HepG2 (cell line): ENCODE measurements at regions not wholly inside any gene's neighbourhood (a gene's known extent, or its start where the extent isn't known, plus 50 kb on each side); places are given as distances from the start of the nearest gene placed in this dataset.
A peak's percentile ranks its signal among the peaks of the same experiment; 100 is the strongest.

Experiments used
- ATAC-seq: fragments of 200-7000 bp; cut with Tn5 transposase; 3 replicates; pipeline ENCODE4 v1.9.1; 2020; ENCODE audit warnings: mild to moderate bottlenecking, moderate library complexity
- BruUV-seq: library from RNA; stranded (reverse); fragments of 400-500 nt; replicated peaks from 2 replicates; lab custom pipeline; 2021; lab: Mats Ljungman, UMichigan
- CTCF ChIA-PET: fragments of 300-600 bp; formaldehyde crosslinking; extraction: SDS; loops from one replicate; lab custom pipeline; 2021; ENCODE audit warnings: low total read pairs, inconsistent platforms, low intra/inter-chr PET ratio; lab: Yijun Ruan, JAX
- POLR2A ChIA-PET: fragments of 350-600 bp; sonication (Branson Sonifier 250); formaldehyde crosslinking; loops from one replicate; lab custom pipeline; 2020; ENCODE audit warnings: antibody characterized with exemption, inconsistent platforms; lab: Yijun Ruan, JAX
- DNase-seq: peaks from one replicate; pipeline ENCODE4 v3.0.0-alpha.2; 2015; ENCODE audit warnings: low spot score
- FAIRE-seq: peaks from 3 replicates; lab custom pipeline; 2011; peaks lifted over from hg19 to GRCh38; lab: Jason Lieb, UNC
- H2AFZ ChIP-seq: one replicate; pipeline ENCODE4 v1.6.1; 2011; ENCODE audit warnings: low read length, inconsistent platforms
- H3K27ac ChIP-seq: fragments of 300-600 bp; 3 replicates; pipeline ENCODE4 v1.8.0; 2011; ENCODE audit warnings: mixed run types, mild to moderate bottlenecking, mixed read lengths, low read length, inconsistent platforms; ENCODE audit not compliant: insufficient read depth; ENCODE audit errors: extremely low read length
- H3K27me3 ChIP-seq, 2 experiments: fragments of 200-600 bp in 1 of 2; 2 replicates in 1 of 2; 3 replicates in 1 of 2; pipeline versions ENCODE4 v1.6.0 to v1.8.0; 2011; ENCODE audit warnings: low read length in 2 of 2, mild to moderate bottlenecking in 2 of 2, moderate library complexity in 2 of 2, inconsistent platforms in 1 of 2; ENCODE audit not compliant: insufficient read depth in 2 of 2, control insufficient read depth in 1 of 2
- H3K36me3 ChIP-seq, 2 experiments: fragments of 200-600 bp in 1 of 2; replicated peaks in 1 of 2; 2 replicates in 1 of 2; 3 replicates in 1 of 2; pipeline versions ENCODE4 v1.5.1 to v1.8.0; 2011; ENCODE audit warnings: low read length in 2 of 2, inconsistent platforms in 1 of 2; ENCODE audit not compliant: insufficient read depth in 2 of 2, control insufficient read depth in 1 of 2
- H3K4me1 ChIP-seq: 2 replicates; pipeline ENCODE4 v1.5.1; 2012; ENCODE audit warnings: low read length, inconsistent platforms; ENCODE audit not compliant: insufficient read depth
- H3K4me2 ChIP-seq: 2 replicates; pipeline ENCODE4 v1.6.0; 2011; ENCODE audit warnings: low read depth, low read length, inconsistent platforms
- H3K4me3 ChIP-seq, 3 experiments: fragments of 200-600 bp in 1 of 3; sonication (generic), shearing (Covaris generic) in 1 of 3; replicated peaks in 1 of 3; 2 replicates each; pipeline ENCODE4 v1.5.1; 2011 to 2016; ENCODE audit warnings: low read length in 3 of 3, inconsistent platforms in 2 of 3, low read depth in 2 of 3, mild to moderate bottlenecking in 2 of 3, control low read depth in 1 of 3, mixed read lengths in 1 of 3; ENCODE audit not compliant: insufficient read depth in 1 of 3
- H3K79me2 ChIP-seq: one replicate; pipeline ENCODE4 v1.6.1; 2011; ENCODE audit warnings: low read length, inconsistent platforms; ENCODE audit not compliant: insufficient read depth
- H3K9ac ChIP-seq: 2 replicates; pipeline ENCODE4 v1.6.0; 2011; ENCODE audit warnings: mild to moderate bottlenecking, low read depth, low read length, inconsistent platforms; ENCODE audit not compliant: insufficient read depth
- H3K9me3 ChIP-seq: 2 replicates; pipeline ENCODE4 v1.5.1; 2012; ENCODE audit warnings: mild to moderate bottlenecking, low read length
- H4K20me1 ChIP-seq: 2 replicates; pipeline ENCODE4 v1.6.0; 2011; ENCODE audit warnings: inconsistent platforms, mild to moderate bottlenecking, low read length, moderate library complexity; ENCODE audit not compliant: insufficient read depth
- BCL6 ChIP-seq: IDR thresholded peaks from 2 replicates; pipeline ENCODE4 v1.6.1; 2016; ENCODE audit warnings: missing genetic modification reagents, missing compliant biosample characterization
- GATAD2A ChIP-seq: IDR thresholded peaks from 2 replicates; pipeline ENCODE4 v1.6.1; 2016
- MNT ChIP-seq: fragments of 450-650 bp; IDR thresholded peaks from 2 replicates; pipeline ENCODE4 v1.6.1; 2016
- NCOA1 ChIP-seq: sonication (generic); formaldehyde crosslinking; IDR thresholded peaks from 2 replicates; pipeline ENCODE4 v1.9.0; 2021; ENCODE audit warnings: missing genetic modification reagents
- POGZ ChIP-seq: sonication (generic); formaldehyde crosslinking; IDR thresholded peaks from 2 replicates; pipeline ENCODE4 v1.4.0; 2020; ENCODE audit warnings: mild to moderate bottlenecking, missing genetic modification reagents
- RBFOX2 ChIP-seq: fragments of 200-400 bp; formaldehyde crosslinking; IDR thresholded peaks from 2 replicates; pipeline ENCODE4 v1.6.1; 2017; ENCODE audit warnings: low read depth, mild to moderate bottlenecking, low read length
- RXRB ChIP-seq: IDR thresholded peaks from 2 replicates; pipeline ENCODE4 v1.6.1; 2016; ENCODE audit warnings: borderline replicate concordance, missing genetic modification reagents, missing compliant biosample characterization
- ZBTB4 ChIP-seq: sonication (generic); formaldehyde crosslinking; IDR thresholded peaks from 2 replicates; pipeline ENCODE4 v1.4.0; 2020; ENCODE audit warnings: missing genetic modification reagents, mild to moderate bottlenecking, borderline replicate concordance
- ZBTB8A ChIP-seq: sonication (generic); formaldehyde crosslinking; IDR thresholded peaks from 2 replicates; pipeline ENCODE4 v1.4.0; 2020; ENCODE audit warnings: mild to moderate bottlenecking, low read depth, missing genetic modification reagents, borderline replicate concordance
- ZNF12 ChIP-seq: sonication (generic); formaldehyde crosslinking; IDR thresholded peaks from 2 replicates; pipeline ENCODE4 v1.5.0; 2020; ENCODE audit warnings: missing genetic modification reagents
- ZNF230 ChIP-seq: sonication (generic); formaldehyde crosslinking; IDR thresholded peaks from 2 replicates; pipeline ENCODE4 v1.4.0; 2020; ENCODE audit warnings: mild to moderate bottlenecking, missing genetic modification reagents
- ZNF367 ChIP-seq: sonication (generic); formaldehyde crosslinking; IDR thresholded peaks from 2 replicates; pipeline ENCODE4 v1.4.0; 2020; ENCODE audit warnings: missing genetic modification reagents, borderline replicate concordance
- ZNF460 ChIP-seq: sonication (generic); formaldehyde crosslinking; IDR thresholded peaks from 2 replicates; pipeline ENCODE4 v1.5.1; 2020; ENCODE audit warnings: missing genetic modification reagents, mild to moderate bottlenecking, borderline replicate concordance
- ZNF547 ChIP-seq: sonication (generic); formaldehyde crosslinking; IDR thresholded peaks from 2 replicates; pipeline ENCODE4 v1.5.1; 2020; ENCODE audit warnings: mild to moderate bottlenecking, missing genetic modification reagents
- WGBS: methylation state at CpG from one replicate; pipeline ENCODE4 v1.1.6; 2017; ENCODE audit warnings: low lambda C conversion rate; 5-methylcytosine and 5-hydroxymethylcytosine counted together
- in situ Hi-C: cut with HindIII; loops from 2 replicates; pipeline ENCODE4 v1.10.0; 2017; ENCODE audit warnings: low pct_unique_long_range_greater_than_20kb; ENCODE audit not compliant: extremely low pct_ligation_motif_present
- intact Hi-C: fragments of 100-400 bp; cut with micrococcal nuclease; formaldehyde crosslinking; loops from one replicate; pipeline ENCODE4 v1.10.0; 2022; ENCODE audit not compliant: unreplicated experiment
- TF ChIP-seq, protein P1 (sequence below): sonication (generic); formaldehyde crosslinking; IDR thresholded peaks from 2 replicates; pipeline ENCODE4 v1.9.0; 2021; ENCODE audit warnings: missing genetic modification reagents, borderline replicate concordance
- TF ChIP-seq, protein P2 (sequence below): IDR thresholded peaks from 2 replicates; pipeline ENCODE4 v1.6.1; 2016; ENCODE audit warnings: low read depth, control low read depth

- no peak overlapping the region for H2AFZ ChIP-seq
- POLR2A ChIA-PET, result no interaction called here
- peak; percentile 54 for FAIRE-seq
- CTCF ChIA-PET, result no interaction called here
- no peaks in the 10 kb centered on the region for H3K27me3 ChIP-seq
- WGBS, result 34% methylated on average over 10 of the region's 10 CpGs
- no peak overlapping the region for H3K27ac ChIP-seq
- H3K4me1 ChIP-seq, result peaks cover 42% of the 10 kb centered on the region
- H3K4me3 ChIP-seq, result no peak overlapping the region
- H3K4me2 ChIP-seq, result peak overlapping the region; percentile 49
- in situ Hi-C loops (no loop called here), intact Hi-C loops (no loop called here)
- no peaks in the 10 kb centered on the region for H3K9me3 ChIP-seq
- DNase-seq, result peak; percentile 83
- H3K9ac ChIP-seq, result no peak overlapping the region
- H3K79me2 ChIP-seq, result no peaks in the 10 kb centered on the region
- ATAC-seq, result peak; percentile 89
- H3K36me3 ChIP-seq, result no peaks in the 10 kb centered on the region
- BruUV-seq, result no TSS peak
- H4K20me1 ChIP-seq, result no peaks in the 10 kb centered on the region
- TF ChIP-seq, protein P1, sequence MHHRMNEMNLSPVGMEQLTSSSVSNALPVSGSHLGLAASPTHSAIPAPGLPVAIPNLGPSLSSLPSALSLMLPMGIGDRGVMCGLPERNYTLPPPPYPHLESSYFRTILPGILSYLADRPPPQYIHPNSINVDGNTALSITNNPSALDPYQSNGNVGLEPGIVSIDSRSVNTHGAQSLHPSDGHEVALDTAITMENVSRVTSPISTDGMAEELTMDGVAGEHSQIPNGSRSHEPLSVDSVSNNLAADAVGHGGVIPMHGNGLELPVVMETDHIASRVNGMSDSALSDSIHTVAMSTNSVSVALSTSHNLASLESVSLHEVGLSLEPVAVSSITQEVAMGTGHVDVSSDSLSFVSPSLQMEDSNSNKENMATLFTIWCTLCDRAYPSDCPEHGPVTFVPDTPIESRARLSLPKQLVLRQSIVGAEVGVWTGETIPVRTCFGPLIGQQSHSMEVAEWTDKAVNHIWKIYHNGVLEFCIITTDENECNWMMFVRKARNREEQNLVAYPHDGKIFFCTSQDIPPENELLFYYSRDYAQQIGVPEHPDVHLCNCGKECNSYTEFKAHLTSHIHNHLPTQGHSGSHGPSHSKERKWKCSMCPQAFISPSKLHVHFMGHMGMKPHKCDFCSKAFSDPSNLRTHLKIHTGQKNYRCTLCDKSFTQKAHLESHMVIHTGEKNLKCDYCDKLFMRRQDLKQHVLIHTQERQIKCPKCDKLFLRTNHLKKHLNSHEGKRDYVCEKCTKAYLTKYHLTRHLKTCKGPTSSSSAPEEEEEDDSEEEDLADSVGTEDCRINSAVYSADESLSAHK (CRISPR knock-in tag), result no peak
- TF ChIP-seq ZNF12 (CRISPR knock-in tag) (no peak), RXRB (0 out of 2 replicates have a peak, but pooled peaks have one; percentile 31), GATAD2A (0 out of 2 replicates have a peak, but pooled peaks have one; percentile 12), RBFOX2 (no peak), POGZ (CRISPR knock-in tag) (no peak), ZNF230 (CRISPR knock-in tag) (no peak), ZBTB8A (CRISPR knock-in tag) (no peak), ZNF547 (CRISPR knock-in tag) (no peak), ZBTB4 (no peak), ZNF460 (CRISPR knock-in tag) (no peak), MNT (no peak), BCL6 (CRISPR knock-in tag) (peak; percentile 56), NCOA1 (CRISPR knock-in tag) (no peak), ZNF367 (CRISPR knock-in tag) (no peak)
- TF ChIP-seq, protein P2, sequence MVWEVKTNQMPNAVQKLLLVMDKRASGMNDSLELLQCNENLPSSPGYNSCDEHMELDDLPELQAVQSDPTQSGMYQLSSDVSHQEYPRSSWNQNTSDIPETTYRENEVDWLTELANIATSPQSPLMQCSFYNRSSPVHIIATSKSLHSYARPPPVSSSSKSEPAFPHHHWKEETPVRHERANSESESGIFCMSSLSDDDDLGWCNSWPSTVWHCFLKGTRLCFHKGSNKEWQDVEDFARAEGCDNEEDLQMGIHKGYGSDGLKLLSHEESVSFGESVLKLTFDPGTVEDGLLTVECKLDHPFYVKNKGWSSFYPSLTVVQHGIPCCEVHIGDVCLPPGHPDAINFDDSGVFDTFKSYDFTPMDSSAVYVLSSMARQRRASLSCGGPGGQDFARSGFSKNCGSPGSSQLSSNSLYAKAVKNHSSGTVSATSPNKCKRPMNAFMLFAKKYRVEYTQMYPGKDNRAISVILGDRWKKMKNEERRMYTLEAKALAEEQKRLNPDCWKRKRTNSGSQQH, result no peak
Measured at GRCh38 chr4:83197555-83198235, 83.2 kb upstream of the PLAC8 start.
